Chondrocyte (in vitro differentiated cells): ENCODE measurements at regions not wholly inside any gene's neighbourhood (a gene's known extent, or its start where the extent isn't known, plus 50 kb on each side); places are given as distances from the start of the nearest gene placed in this dataset.

Experiments used
- DNase-seq: peaks from one replicate; pipeline ENCODE4 v3.0.0; 2021; ENCODE audit warnings: mixed read lengths, low spot score
- H3K27ac Mint-ChIP-seq: one replicate; pipeline ENCODE4 v1.8.0; 2021; ENCODE audit warnings: mild to moderate bottlenecking, moderate library complexity, mixed read lengths; ENCODE audit not compliant: unreplicated experiment
- H3K27me3 Mint-ChIP-seq: 2 replicates; pipeline ENCODE4 v1.8.0; 2021; ENCODE audit warnings: low read depth, mixed read lengths
- H3K36me3 Mint-ChIP-seq: 2 replicates; pipeline ENCODE4 v1.8.0; 2021; ENCODE audit warnings: low read depth, mixed read lengths
- H3K4me1 Mint-ChIP-seq: 2 replicates; pipeline ENCODE4 v1.8.0; 2021; ENCODE audit warnings: low read depth, mild to moderate bottlenecking, mixed read lengths
- H3K4me3 Mint-ChIP-seq: one replicate; pipeline ENCODE4 v1.8.0; 2021; ENCODE audit warnings: mild to moderate bottlenecking, moderate library complexity, mixed read lengths; ENCODE audit not compliant: unreplicated experiment
- H3K9me3 Mint-ChIP-seq: 2 replicates; pipeline ENCODE4 v1.8.0; 2021; ENCODE audit warnings: low read depth, mixed read lengths
- TF ChIP-seq, protein P1 (sequence below): fragments of 200-600 bp; sonication (generic); IDR thresholded peaks from 2 replicates; pipeline ENCODE4 v1.5.0; 2021; ENCODE audit warnings: antibody characterized with exemption, mild to moderate bottlenecking, moderate library complexity

DNA sequence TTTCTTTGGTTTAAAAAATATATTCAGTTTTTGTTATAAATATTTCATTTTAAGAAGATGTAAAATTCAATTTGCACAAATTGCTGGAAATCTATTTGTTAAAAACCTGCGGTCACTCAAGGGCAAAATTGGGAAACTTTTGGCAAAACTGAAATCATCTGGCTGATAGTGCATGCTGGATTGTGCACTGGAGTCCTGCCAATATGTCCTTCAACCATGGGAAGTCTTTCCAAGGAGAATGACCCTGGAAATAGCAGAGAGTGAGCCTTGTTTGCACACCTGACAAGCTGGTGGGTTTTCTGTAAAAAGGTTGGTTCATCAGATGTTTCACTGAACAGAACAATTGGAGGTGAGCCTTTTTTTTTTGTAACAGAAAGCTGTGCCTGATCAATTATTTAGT lies 413.5 kb downstream of the BTBD3 start:
- no peak overlapping the region for H3K4me3 Mint-ChIP-seq
- peaks cover 2% of the 10 kb centered on the region for H3K36me3 Mint-ChIP-seq
- H3K9me3 Mint-ChIP-seq: peaks cover 22% of the 10 kb centered on the region
- H3K27ac Mint-ChIP-seq: no peak overlapping the region
- TF ChIP-seq, protein P1, sequence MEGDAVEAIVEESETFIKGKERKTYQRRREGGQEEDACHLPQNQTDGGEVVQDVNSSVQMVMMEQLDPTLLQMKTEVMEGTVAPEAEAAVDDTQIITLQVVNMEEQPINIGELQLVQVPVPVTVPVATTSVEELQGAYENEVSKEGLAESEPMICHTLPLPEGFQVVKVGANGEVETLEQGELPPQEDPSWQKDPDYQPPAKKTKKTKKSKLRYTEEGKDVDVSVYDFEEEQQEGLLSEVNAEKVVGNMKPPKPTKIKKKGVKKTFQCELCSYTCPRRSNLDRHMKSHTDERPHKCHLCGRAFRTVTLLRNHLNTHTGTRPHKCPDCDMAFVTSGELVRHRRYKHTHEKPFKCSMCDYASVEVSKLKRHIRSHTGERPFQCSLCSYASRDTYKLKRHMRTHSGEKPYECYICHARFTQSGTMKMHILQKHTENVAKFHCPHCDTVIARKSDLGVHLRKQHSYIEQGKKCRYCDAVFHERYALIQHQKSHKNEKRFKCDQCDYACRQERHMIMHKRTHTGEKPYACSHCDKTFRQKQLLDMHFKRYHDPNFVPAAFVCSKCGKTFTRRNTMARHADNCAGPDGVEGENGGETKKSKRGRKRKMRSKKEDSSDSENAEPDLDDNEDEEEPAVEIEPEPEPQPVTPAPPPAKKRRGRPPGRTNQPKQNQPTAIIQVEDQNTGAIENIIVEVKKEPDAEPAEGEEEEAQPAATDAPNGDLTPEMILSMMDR: no peak
- H3K27me3 Mint-ChIP-seq: no peaks in the 10 kb centered on the region
- DNase-seq: no peak
- H3K4me1 Mint-ChIP-seq: no peaks in the 10 kb centered on the region

DNA sequence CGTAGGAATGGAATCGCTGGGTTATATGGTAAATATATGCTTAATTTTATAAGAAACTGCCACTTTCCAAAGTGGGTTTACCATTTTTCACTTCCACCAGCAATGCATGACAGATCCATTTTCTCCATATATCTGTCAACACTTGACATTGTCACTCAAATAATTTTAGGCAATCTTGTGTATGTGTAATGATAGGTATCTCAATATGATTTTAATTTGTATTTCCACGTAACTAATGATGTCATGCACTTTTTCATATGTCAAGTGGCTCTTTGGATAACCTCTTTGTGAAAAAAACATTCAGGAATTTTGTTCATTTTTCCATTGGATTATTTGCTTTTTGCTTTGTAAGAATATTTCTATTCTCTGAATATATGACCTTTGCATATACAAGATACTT lies 419.9 kb downstream of the BTBD3 start:
- Mint-ChIP-seq H3K4me3 (no peak overlapping the region), H3K36me3 (no peaks in the 10 kb centered on the region), H3K9me3 (peaks cover 4% of the 10 kb centered on the region), H3K27ac (no peak overlapping the region), H3K27me3 (no peaks in the 10 kb centered on the region), H3K4me1 (no peaks in the 10 kb centered on the region)
- no peak for DNase-seq
- TF ChIP-seq, protein P1: no peak

DNA sequence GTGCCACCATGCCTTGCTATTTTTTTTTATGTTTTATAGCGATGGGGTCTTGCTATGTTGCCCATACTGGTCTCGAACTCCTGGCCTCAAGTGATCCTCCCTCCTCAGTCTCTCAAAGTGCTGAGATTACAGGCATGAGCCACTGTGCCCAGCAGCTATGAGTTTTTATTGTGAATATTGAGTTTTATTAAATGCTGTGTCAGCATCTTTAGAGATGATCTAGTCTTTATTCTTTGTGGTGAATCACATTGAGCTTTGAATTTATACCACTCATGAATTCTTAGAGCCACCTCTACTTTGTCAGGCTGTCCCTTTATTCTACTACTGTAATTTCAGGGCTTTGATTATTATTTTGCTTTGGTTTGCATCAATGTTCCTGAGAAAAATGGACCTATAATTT lies 428.3 kb downstream of the BTBD3 start:
- Mint-ChIP-seq H3K4me3 (no peak overlapping the region), H3K27me3 (no peaks in the 10 kb centered on the region), H3K36me3 (no peaks in the 10 kb centered on the region), H3K9me3 (no peaks in the 10 kb centered on the region), H3K27ac (no peak overlapping the region), H3K4me1 (no peaks in the 10 kb centered on the region)
- DNase-seq: no peak
- TF ChIP-seq, protein P1: no peak

DNA sequence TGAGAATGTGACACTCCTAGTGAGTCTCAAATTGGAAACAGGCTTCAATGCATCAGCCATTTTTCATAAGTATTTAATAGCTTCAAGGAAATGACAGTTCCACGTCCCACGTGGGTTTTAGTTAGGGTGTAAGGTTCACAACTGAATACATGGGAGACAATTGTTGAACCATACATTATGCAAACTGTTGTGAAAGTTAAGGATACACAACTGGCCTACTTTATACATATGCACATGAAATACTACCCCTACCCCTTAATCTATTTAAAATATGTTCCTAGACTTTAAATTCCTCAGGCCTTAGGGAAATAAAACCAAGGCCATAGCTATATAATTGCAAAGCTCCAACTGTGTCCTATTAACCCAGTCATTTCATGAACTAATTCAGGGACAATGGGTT lies 436.1 kb downstream of the BTBD3 start:
- TF ChIP-seq, protein P1: no peak

DNA sequence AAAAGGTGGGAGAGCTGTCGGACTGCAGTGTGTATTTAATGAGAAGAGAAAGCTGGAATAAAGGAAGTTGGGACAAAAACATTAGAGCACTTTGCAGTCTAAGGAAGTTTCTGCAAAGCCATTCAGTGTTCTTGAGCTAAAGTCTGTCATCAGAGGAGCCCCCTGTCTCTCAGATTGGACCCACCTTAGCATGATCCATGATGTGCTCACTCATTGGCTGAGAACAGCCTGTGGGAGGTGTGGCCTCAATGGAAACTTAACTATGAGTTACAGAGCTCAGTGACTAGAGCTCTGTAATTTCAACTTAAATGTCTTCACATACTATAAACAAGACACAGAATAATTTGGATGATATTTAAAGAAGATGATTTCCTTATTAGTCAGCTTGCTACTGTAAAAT lies 437.0 kb downstream of the BTBD3 start:
- peaks cover 7% of the 10 kb centered on the region for H3K9me3 Mint-ChIP-seq
- H3K4me3 Mint-ChIP-seq: no peak overlapping the region
- H3K36me3 Mint-ChIP-seq: no peaks in the 10 kb centered on the region
- H3K27ac Mint-ChIP-seq: no peak overlapping the region
- H3K27me3 Mint-ChIP-seq: no peaks in the 10 kb centered on the region
- no peak for DNase-seq
- TF ChIP-seq, protein P1: no peak
- no peaks in the 10 kb centered on the region for H3K4me1 Mint-ChIP-seq

More for the DNA sequence above, 436.1 kb downstream of the BTBD3 start:
- Mint-ChIP-seq H3K27me3 (no peaks in the 10 kb centered on the region), H3K27ac (no peak overlapping the region), H3K9me3 (peaks cover 3% of the 10 kb centered on the region), H3K4me3 (no peak overlapping the region), H3K4me1 (no peaks in the 10 kb centered on the region), H3K36me3 (no peaks in the 10 kb centered on the region)
- DNase-seq: no peak
